Left renal cortex interstitium (tissue), 4 donors: ENCODE measurements at regions not wholly inside any gene's neighbourhood (a gene's known extent, or its start where the extent isn't known, plus 50 kb on each side); places are given as distances from the start of the nearest gene placed in this dataset.

Source experiments
- DNase-seq, 4 donors: peaks; one replicate each; pipeline ENCODE4 v3.0.0-alpha.2; 2013; ENCODE audit warnings: low read depth in 4 of 4, low spot score in 2 of 4, missing footprints in 1 of 4

DNA sequence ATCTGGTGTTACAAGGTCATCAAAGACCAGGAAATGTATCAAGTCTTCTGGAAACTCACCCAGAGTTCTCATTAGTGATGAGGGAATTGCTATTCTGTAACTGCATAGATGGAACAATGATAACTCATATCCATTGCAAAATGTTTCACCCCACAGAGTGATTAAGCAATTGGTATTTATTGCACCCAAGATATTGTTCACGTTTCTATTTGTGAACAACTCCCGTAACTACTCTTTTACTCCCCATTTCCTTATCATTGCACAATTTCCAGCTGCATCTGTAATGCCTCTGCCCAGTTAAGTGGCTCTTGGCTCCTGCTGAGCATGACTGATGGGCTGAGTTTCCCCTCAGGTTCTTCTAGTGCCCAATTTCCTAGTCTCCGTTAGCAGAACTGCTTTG, 108.7 kb upstream of the PRICKLE1 start:
- DNase-seq, result no peak

DNA sequence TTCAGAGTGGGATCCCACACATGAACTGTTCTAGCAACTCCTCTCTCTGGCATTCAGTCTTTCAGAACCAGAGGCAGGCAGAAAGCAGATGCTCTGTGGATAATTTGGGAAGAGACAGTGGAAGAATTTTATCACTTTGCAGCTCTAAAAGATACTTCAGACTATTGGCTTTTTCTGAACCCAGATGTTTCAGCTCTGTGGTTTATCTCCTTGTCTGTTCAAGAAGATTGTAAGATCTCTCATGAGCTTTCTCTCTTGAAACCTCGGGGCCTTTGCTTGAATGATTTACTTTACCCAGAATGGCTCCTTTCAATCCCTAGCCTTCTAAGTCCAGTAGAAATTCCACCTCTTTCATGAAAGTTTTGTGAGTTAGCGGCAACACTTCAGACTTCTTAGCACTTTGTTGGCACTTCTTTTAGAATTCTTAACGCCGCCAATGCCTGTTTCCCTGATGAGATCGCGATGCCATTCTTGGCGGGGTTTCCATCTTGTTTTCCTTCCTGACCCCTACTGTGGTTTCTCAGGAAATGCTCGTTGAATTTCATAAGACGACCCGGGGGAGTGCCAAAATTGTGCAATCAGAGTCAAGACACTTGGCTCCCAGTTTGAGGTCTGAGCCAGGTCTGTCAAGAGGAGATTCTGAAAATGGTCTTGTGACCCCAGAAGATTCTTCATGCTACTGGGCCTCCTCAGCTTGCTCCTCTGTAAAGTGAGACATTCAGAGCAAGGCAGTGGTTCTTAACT, 107.0 kb upstream of the PRICKLE1 start:
- no peak for DNase-seq

DNA sequence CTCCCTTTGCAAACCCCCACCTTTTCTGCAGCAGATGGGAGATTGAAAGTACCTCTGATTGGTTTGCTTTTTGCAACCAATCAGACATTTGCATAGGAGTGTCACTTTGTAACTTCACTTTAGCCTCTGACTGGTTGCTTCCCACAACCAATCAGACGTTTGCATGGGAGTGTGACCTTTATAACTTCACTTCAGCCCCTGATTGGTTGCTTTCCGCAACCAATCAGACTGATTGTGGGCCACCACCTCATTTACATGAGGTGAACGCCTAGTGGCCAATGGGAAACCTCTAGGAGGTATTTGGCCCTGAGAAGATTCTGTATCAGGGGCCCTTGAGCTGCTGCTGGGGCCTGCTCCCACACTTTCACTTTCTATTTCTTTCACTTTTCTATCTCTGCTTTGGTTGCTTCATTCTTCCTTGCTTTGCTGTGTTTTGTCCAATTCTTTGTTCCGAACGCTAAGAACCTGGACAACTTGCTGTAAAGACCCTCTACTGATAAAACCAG, 106.0 kb upstream of the PRICKLE1 start:
- no peak for DNase-seq

DNA sequence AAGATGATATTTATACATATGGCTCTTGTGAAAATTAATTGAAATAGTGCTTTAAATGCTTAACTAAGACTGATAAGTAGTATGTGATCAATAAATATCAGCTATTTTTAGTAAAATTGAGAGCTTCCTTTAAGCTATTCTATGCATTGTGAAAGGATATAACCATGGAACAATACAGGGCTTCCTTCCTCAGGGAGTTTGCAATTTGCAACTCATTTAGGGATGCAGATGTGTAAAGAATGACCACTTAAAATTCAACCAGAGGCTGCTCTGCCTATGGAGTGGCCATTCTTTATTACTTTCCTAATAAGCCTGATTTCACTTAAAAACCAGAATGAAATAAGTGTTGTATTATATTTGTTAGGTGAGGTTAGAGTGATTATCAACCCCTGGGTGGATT, 103.2 kb upstream of the PRICKLE1 start:
- DNase-seq, result no peak

DNA sequence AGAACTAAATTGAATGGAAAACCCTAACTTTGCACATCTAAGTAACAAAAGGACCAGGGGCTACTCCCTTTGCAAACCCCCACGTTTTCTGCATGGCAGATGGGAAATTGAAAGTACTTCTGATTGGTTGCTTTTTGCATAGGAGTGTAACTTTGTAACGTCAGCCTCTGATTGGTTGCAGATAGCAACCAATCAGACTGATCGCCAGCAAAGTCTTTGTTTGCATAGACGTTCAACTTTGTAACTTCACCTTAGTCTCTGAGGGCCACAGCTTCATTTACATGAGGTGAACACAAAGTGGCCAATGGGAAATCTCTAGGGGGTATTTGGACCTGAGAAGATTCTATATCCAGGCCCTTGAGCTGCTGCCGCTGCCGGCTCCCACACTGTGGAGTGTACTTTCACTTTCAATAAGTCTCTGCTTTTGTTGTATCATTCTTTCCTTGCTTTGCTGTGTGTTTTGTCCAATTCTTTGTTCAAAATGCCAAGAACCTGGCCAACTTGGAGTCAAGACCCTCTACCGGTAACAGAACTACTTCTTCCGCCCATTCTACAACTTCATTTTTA, 102.5 kb upstream of the PRICKLE1 start:
- DNase-seq, result no peak

DNA sequence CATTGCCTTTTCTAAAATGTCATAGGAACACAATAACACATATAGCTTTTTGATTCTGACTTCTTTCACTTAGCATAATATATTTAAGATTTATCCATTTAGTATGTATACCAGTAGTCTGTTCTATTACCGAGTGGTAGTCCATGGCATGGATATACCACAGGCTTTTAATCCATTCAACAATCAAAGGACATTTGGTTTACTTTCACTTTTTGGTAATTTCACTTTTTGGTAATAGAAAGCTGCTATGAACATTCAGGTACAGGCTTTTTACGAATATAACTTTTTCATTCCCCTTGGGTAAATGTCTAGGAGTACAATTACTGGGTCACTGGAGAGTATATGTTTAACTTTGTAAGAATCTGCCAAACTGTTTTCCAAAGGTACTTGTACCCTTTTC, 100.7 kb upstream of the PRICKLE1 start:
- DNase-seq, result no peak

DNA sequence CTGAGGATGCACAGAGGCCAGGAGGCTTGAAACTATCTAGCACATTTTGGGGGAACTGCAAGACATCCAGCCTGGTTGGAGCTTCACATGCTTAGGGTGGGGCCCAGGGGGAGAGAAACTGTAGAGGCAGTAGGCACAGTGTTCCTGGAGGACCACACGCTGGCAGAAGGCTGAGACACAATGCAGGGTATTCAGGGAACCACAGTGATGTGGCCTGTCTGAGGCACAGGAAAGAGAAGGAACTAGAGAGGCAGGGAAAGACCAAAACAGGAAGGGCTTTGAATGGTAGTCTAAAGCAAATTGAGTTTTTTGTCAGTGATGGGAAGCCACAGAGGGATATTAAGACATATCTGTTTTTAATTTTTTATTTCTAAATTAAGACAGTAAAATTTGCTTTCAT, 100.2 kb upstream of the PRICKLE1 start:
- DNase-seq, result no peak

DNA sequence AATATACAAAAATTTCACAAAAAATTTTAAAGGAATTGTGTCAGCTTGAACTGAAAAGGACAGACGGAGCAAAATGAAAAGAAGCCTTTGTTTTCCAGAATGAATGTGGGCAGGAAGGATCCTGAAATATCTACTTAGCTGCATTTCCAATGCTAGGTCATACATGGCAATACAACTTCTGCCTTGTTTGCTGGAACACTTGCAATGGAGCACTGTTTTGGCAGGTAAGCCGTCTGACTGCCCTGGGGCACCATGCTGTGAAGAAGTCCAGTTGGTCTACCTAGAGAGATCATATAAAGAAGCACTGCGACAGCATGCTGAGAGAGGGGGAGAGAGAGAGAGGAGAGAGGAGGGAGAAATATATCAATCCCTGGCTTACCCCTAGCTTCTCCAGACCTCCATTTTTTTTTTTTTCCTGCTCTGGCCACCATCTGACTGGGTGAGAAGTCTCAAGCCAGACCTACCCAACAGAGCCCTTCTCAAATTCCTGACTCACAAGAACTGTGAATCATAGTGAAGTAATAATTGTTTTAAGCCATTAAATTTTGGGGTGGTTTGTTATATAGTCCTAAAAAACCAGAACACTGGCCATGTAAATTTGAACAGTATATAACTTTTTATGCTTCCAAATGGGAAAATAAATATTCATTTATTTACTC, 97.1 kb upstream of the PRICKLE1 start:
- DNase-seq, result no peak

DNA sequence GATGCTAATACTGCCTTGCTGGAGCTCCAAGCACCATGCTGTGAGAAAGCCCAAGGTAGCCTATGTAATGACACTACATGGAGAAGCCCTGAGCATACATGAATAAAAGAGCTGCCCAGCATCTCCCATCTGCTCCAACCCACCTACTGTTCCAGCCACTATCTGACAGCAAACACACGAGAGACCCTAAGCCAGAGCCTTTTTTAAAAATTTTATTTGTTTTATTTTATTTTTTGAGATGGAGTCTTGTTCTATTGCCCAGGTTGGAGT, 95.2 kb upstream of the PRICKLE1 start:
- DNase-seq, result no peak

DNA sequence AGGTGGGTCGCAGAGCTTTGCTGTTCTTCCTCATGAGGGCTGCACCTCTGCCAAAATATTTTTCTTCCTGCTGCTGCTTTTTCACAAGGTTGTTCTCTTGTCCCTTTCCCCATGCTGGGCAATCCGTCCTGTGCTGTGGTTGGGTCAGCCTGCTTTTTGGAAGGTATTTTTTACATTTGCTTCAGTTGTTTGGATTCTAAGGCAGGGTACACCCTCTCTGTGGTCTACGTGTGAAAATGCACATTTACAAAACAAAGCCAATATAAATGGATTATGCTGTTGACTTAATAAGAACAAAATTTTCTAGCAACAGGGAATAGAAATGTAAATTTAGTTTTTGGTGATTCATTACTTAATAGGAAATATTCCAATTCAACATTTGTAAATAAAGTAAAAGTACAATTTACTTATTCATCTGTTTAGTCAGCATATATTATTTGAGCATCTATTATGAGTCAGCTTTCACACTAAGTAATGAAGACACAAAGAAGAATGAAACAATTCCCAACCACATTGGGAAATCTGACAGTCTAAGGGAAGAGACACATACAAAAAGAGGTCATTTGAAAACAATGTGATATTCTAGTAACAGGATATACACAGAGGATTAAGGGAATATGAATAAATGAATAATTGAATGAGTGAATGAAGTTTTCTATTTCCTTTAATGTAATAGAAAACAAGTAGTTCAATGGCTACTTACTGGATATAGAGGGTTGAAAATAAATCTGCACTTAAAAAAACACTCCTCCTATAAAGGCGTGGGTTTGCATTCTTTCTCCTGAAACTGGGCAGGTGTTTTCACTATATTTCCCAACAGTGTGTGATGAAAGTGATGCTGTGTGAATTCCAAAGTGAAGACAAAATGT, 94.6 kb upstream of the PRICKLE1 start:
- no peak for DNase-seq

DNA sequence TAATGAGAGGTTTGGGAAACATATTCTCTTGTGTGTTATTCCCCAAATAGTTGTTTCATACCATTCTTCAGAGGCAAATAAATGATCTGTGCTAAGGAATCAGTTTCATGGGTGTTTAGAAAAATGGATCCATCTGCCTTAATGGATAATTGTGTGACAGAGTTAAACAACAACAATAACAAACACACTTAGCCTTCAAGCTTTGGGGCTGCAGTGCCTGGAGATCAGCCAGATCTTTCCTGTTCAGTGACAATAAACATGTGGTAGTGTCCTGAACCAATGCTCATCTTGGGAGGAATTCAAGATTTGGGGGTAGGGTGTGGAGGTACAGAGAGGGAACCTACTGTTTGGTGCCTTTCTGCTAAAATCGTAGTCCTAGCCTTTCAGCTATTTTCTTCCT, 93.7 kb upstream of the PRICKLE1 start:
- DNase-seq, result no peak

DNA sequence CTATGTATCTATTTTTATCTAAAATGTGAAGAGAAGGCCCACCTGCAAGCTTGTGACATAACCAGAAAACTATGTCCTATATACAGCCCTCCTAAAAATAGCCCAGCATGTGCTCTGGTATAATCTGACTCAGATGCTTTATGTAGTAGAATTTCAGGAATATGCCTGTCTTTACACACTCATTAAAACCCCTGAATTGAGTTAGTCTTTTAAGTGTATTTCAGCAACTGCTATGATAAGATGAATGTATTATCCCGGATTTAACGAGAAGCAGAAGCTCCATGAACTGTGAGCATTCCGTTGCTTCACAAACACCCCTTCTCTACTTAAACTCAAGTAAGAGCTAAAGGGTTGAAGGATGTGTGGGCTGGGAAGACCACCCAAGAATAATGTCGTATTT, 89.9 kb upstream of the PRICKLE1 start:
- DNase-seq, result no peak

DNA sequence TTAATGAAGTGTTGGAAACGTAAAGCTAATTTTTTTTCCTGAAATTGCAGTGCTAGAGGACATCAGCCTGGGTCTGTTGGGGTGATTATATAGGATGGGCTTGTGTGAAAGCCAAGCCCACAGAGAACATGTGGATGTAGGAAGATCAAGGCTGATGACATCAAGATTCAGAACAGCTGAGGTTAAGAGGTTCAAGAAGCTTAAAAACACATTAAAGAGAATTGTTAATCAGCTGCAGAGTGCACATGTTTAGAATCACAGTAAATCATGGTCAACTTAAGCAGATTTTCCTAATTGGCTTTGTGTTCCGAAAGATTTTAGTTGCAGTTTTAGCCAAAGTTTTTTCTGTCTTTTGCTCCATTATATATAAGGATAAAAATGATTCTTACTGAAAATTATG, 87.9 kb upstream of the PRICKLE1 start:
- DNase-seq, result no peak

DNA sequence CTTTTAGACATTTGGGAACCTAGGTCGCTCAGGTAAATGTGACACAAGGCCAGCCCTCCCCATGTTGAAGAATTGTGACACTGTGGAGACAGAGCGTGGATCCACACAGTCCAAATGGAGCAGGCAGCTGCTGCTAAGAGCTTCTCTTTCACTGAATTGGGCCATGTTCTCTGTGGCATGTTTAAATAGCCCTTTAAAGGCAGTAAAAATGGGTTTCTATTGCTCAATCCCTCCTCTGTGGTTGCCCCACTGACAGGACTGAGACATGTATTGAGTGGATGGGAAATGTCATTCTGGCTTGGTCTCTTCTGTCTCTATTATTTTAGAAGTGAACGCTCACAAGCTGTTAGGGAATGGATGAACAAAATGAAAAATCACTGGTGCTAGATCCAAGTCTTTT, 84.0 kb upstream of the PRICKLE1 start:
- DNase-seq, result no peak

DNA sequence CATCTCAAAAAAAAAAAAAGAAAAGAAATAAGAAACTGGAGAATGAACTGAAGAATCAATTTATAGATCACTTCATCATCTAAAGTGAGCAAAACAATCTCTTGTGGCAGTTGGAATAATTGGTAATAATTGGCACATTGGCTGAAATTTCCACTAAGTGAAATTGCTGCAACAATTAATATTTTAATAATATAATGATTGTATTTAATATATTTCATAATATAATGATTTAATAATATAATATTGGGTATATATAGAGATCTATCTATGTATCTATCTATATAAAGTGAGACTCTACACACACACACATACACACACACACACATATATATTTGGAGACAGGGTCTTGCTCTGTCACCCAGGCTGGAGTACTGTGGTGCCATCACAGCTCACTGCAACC, 81.2 kb upstream of the PRICKLE1 start:
- DNase-seq, result no peak

DNA sequence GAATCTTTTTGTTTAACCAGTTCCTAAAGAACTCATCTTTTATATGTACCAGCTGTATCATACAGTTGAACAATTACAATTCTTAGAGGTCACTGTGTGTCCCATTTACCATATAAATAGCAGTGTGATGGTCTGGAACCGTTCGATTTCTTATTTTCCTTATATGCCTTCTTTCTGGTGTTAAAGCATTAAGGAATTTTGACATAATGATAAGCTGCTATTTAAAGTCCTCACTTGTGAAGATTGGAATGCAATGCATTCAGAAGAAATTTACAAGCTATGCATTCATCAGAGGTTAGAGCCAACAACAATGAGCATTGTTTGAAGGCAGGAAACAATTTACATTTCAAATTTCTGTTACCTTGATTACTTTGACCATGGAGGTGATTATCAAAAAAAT, 80.0 kb upstream of the PRICKLE1 start:
- no peak for DNase-seq

DNA sequence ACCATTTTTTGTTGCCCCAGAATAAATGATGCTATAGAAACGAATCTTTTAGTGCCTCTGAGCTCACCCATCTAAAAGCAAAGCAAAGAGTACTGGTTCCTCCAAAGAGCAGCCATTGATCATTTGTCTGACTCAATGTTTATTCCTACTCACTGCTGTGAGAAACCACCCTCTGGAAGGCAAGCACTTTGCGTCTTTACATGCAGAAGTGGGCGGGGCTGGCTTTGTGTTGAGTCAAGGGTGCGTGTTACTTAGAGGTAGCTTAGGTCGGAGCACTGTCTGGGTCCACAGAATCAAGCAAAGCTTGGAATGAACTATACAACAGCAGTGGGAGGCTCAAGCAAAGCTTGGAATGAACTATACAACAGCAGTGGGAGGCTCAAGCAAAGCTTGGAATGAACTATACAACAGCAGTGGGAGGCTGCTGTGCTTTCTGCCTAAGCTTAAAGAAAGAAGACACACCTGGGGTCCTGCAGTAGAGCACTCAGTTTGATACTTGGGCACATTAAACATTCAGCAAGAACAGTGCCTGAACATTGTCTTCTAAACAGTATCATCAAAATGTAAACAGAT, 77.2 kb upstream of the PRICKLE1 start:
- DNase-seq, result no peak

DNA sequence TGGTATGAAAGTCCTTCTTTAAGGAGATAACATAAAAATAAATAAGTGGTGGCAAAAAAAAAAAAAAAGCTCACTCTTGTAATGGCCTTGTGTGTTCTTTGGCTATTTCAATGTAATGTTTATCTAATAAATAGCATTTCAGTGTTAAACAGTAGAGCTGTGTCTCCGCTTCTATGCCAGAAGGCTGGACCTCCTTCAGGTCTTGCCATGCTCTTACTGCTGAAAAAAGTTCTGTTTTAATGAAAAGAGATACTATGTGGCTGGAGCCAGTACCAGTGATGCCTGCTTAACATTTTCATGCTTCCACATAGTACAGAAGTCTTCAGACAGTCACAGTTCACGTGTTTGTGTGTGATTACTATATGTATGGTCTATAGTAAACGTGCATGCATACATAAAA, 74.1 kb upstream of the PRICKLE1 start:
- DNase-seq, result no peak

DNA sequence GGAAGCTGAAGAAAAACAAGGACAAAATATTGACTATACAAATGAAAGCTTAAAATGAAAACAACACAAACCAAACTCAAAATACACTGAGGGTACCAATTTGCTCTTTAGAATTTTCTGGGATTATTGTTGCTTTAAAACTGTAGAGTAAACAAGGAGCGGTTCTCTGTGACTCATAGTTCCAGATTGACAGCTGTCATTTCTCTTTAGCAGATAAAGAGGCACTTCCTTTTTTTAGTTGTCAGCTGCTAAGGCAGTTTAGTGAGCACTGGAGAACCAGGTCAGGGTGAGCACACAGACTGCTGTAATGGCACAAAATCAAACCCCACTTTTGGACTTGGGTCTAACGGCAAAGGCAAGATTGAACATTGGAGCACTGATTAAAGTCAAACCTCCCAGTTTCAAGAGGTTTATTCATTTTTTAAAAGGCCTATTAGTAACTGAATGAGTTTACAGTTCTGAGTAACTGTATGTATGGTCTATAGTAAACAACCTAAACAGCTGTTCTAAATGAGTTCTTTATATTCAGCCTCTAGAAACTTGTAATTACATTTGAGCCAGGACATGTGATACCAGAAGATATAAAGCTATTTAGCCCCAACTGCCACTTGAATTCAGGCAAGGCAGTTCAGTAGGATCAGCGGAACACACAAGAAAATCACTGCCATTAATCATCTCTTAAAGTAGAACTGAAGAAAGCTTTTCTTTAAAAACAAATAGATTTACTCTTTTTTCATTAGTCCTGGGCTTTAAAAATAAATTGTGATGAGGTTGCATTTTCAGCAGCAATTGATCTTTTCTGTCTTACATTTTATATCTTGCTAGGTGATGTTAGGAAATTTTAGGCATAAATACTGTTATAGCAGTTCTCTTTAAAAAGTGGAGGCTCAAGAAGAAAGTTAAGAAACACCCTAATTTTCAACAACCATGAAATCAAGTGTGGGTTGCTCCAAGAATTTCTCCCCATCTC, 71.7 kb upstream of the PRICKLE1 start:
- no peak for DNase-seq

DNA sequence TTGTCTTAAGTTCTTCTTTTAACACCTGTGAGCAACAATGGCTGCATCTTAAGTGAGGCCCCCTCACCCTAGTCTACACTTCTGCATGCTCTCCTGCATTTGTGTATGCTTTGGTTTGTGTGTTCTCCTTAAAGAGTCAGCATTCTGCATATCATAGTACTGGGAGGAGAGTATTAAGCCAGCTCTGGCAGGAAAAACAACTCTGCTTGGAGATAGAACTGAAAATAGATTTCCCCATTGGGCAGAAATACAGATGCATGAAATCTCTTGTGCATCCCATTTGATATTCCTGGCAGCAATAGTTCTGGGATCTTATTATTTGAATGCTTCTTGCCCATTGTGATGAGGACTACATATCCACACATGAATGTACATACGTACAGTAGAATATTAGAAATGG, 70.6 kb upstream of the PRICKLE1 start:
- DNase-seq, result no peak
